Osteoblast (primary cell): ENCODE measurements at regions not wholly inside any gene's neighbourhood (a gene's known extent, or its start where the extent isn't known, plus 50 kb on each side); places are given as distances from the start of the nearest gene placed in this dataset.

ENCODE experiments used
- DNase-seq: peaks from one replicate; pipeline ENCODE4 v3.0.0; 2011; ENCODE audit warnings: low spot score, mixed read lengths; ENCODE audit not compliant: insufficient read length; ENCODE audit errors: missing footprints
- H2AFZ ChIP-seq: 2 replicates; pipeline ENCODE4 v1.6.0; 2011; ENCODE audit warnings: mild to moderate bottlenecking, low read length
- H3K27ac ChIP-seq: 2 replicates; pipeline ENCODE4 v1.5.1; 2011; ENCODE audit warnings: mild to moderate bottlenecking, low read depth, low read length, moderate library complexity
- H3K27me3 ChIP-seq: 2 replicates; pipeline ENCODE4 v1.6.0; 2012; ENCODE audit warnings: mild to moderate bottlenecking, control low read depth, inconsistent platforms, low read length, moderate library complexity; ENCODE audit not compliant: insufficient read depth
- H3K36me3 ChIP-seq: 2 replicates; pipeline ENCODE4 v1.5.1; 2011; ENCODE audit warnings: mild to moderate bottlenecking, low read length, control low read depth, moderate library complexity; ENCODE audit not compliant: insufficient read depth
- H3K4me1 ChIP-seq: 2 replicates; pipeline ENCODE4 v1.5.1; 2011; ENCODE audit warnings: mild to moderate bottlenecking, low read length, control low read depth, moderate library complexity; ENCODE audit not compliant: insufficient read depth
- H3K4me2 ChIP-seq: 2 replicates; pipeline ENCODE4 v1.6.0; 2011; ENCODE audit warnings: mild to moderate bottlenecking, low read length; ENCODE audit not compliant: insufficient read depth
- H3K4me3 ChIP-seq: fragments of 200-600 bp; sonication (generic); 3 replicates; pipeline ENCODE4 v1.5.1; 2012; ENCODE audit warnings: mild to moderate bottlenecking, low read length, inconsistent platforms; ENCODE audit not compliant: insufficient read depth
- H3K79me2 ChIP-seq: 2 replicates; pipeline ENCODE4 v1.6.0; 2012; ENCODE audit warnings: mild to moderate bottlenecking, low read length, control low read depth, inconsistent platforms; ENCODE audit not compliant: insufficient read depth
- H3K9me3 ChIP-seq: 2 replicates; pipeline ENCODE4 v1.5.1; 2011; ENCODE audit warnings: low read depth, low read length, control low read depth
- H4K20me1 ChIP-seq: 2 replicates; pipeline ENCODE4 v1.6.0; 2012; ENCODE audit warnings: mild to moderate bottlenecking, low read length, control low read depth; ENCODE audit not compliant: insufficient read depth
- CTCF ChIP-seq: IDR thresholded peaks from 2 replicates; pipeline ENCODE4 v1.5.1; 2011; ENCODE audit warnings: mild to moderate bottlenecking, low read depth, low read length, moderate library complexity; ENCODE audit errors: extremely low read depth

- no peaks in the 10 kb centered on the region for H3K36me3 ChIP-seq
- no peak overlapping the region for H3K4me2 ChIP-seq
- H3K4me1 ChIP-seq = peaks cover 25% of the 10 kb centered on the region
- no peak overlapping the region for H3K27ac ChIP-seq
- no peak for DNase-seq
- H3K79me2 ChIP-seq = no peaks in the 10 kb centered on the region
- no peaks in the 10 kb centered on the region for H4K20me1 ChIP-seq
- no peak overlapping the region for H2AFZ ChIP-seq
- H3K9me3 ChIP-seq = no peaks in the 10 kb centered on the region
- no peak for TF ChIP-seq CTCF
- H3K4me3 ChIP-seq = no peak overlapping the region
- H3K27me3 ChIP-seq = no peaks in the 10 kb centered on the region
These were observed 71.4 kb downstream of the ZNF281 start for GRCh38 chr1:200338451-200338850.

- H3K27me3 ChIP-seq = no peaks in the 10 kb centered on the region
- no peak overlapping the region for H2AFZ ChIP-seq
These were observed 72.0 kb downstream of the ZNF281 start for GRCh38 chr1:200337831-200338230.

GRCh38 chr1:200337410-200337809 lies 72.4 kb downstream of the ZNF281 start:
- Histone ChIP-seq H3K27me3 (no peaks in the 10 kb centered on the region), H3K4me3 (no peak overlapping the region), H3K79me2 (no peaks in the 10 kb centered on the region), H3K27ac (no peak overlapping the region), H3K9me3 (no peaks in the 10 kb centered on the region), H2AFZ (no peak overlapping the region), H3K4me2 (no peak overlapping the region), H3K36me3 (no peaks in the 10 kb centered on the region), H4K20me1 (no peaks in the 10 kb centered on the region), H3K4me1 (peaks cover 23% of the 10 kb centered on the region)
- DNase-seq = no peak
- TF ChIP-seq CTCF = no peak

More at GRCh38 chr1:200337831-200338230, 72.0 kb downstream of the ZNF281 start:
- Histone ChIP-seq H4K20me1 (no peaks in the 10 kb centered on the region), H3K79me2 (no peaks in the 10 kb centered on the region), H3K36me3 (no peaks in the 10 kb centered on the region), H3K4me2 (no peak overlapping the region), H3K4me3 (no peak overlapping the region), H3K9me3 (no peaks in the 10 kb centered on the region), H3K27ac (no peak overlapping the region), H3K4me1 (peaks cover 22% of the 10 kb centered on the region)
- TF ChIP-seq CTCF = no peak
- no peak for DNase-seq

GRCh38 chr1:200336901-200337391 lies 72.9 kb downstream of the ZNF281 start:
- H3K27ac ChIP-seq = peak overlapping the region; percentile 47
- H4K20me1 ChIP-seq = no peaks in the 10 kb centered on the region
- no peaks in the 10 kb centered on the region for H3K27me3 ChIP-seq
- no peak for DNase-seq
- peak overlapping the region; percentile 33 for H3K4me2 ChIP-seq
- H3K4me3 ChIP-seq = no peak overlapping the region
- peaks cover 21% of the 10 kb centered on the region for H3K4me1 ChIP-seq
- no peaks in the 10 kb centered on the region for H3K79me2 ChIP-seq
- TF ChIP-seq CTCF = no peak
- H3K9me3 ChIP-seq = no peaks in the 10 kb centered on the region
- peak overlapping the region; percentile 33 for H2AFZ ChIP-seq
- H3K36me3 ChIP-seq = no peaks in the 10 kb centered on the region
